ENCODE measurements at regions not wholly inside any gene's neighbourhood (a gene's known extent, or its start where the extent isn't known, plus 50 kb on each side); places are given as distances from the start of the nearest gene placed in this dataset.

DNA sequence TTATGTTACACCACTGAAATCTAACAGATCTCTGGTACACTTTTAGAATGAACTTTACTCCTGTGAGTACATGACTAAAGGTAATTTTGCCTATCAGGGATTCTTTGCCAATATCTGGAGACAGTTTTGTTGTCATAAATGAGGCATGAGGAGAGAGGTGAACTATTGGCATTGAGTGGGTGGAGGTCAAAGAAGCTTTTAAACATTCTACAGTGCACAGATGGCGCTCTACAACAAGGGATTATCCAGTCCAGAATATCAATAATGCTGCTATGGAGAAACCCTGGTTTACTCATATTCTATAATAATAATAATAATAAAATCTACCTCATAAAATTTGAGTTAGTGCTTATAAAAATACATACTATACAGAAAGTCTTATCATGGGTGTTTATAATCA lies 702.3 kb downstream of the SI start:
- TF ChIP-seq GATA3 (IDR thresholded peaks at IDR 0.05; ENCODE audit: low read depth, low read length) (no peak), GATA2 (IDR thresholded peaks at IDR 0.05; ENCODE audit: low read depth, low read length) (no peak)

DNA sequence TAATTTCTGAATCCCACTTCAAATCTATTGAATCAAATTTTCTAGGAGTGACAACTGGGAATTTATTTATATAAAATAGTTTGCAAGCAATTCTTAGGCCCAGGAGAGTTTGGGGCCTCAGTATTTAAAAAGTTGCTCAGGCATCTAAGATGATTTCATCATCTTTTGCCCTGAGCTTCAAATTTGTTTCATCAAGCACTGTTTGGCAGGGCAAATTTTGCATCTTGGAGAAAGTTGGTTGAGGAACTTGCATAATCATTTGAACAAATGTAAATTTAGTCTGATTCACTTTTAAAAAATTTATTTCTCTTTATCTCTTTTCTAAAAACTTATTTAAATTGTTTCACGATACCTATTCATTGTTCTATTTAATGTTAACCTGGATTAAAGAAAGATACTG lies 702.8 kb downstream of the SI start:
- TF ChIP-seq GATA3 (IDR thresholded peaks at IDR 0.05; ENCODE audit: low read depth, low read length) (no peak), GATA2 (IDR thresholded peaks at IDR 0.05; ENCODE audit: low read depth, low read length) (no peak)

DNA sequence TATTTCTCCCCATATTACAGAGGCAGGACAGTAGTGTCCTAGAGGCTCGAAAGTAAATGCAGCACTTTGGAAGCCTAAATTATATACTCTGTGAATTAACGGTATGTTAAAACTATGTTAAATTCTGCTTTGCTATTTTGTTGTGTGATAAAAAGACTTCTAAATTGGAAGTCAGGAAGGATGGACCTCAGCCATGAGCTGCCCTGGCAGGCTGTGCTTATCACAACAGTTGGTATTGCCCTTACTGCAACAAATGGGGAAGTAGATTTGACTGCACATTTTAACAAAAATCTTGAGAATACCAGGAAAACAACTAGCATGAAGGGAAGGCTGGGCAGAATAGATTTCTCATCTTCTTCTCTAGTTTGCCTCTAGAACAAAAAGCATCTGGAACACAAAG lies 706.6 kb downstream of the SI start:
- no peak for TF ChIP-seq GATA3 (IDR thresholded peaks at IDR 0.05; ENCODE audit: low read depth, low read length)
- TF ChIP-seq GATA2 (IDR thresholded peaks at IDR 0.05; ENCODE audit: low read depth, low read length) = no peak

DNA sequence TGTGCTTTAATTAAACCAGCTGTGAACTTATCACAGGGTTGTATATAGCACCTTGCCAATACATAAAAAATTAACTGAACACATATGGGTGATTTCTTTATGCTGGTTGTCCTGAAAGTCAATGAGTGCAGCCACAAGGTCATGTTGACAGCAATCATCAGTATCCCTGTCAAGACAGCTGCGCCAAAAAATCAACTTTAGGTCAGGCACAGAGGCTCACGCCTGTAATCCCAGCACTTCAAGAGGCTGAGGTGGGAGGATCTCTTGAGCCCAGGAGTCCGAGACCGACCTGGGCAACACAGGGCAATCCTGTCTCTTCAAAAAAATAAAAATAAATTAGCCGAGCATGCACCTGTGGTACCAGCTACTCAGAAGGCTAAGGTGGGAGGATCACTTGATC lies 707.3 kb downstream of the SI start:
- TF ChIP-seq GATA3 (IDR thresholded peaks at IDR 0.05; ENCODE audit: low read depth, low read length) (no peak), GATA2 (IDR thresholded peaks at IDR 0.05; ENCODE audit: low read depth, low read length) (no peak)

DNA sequence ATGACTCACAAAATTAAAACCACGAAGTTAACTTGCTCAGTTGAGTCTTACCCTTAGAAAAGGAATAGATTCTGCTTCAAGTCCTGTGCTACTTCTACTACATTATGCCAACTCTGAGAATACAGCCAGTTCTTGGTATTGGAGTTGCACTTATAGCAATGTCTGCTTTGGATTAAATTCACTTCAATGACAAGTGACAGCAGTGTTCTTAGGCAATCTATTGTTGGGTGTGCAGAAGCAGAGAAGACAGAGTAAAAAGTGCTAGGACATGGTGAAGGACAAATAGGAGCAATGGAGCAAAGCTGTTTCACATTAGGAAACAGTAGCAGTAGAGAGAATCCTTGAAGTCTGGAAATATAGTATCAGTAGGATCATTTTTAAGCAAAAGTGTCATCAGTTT lies 713.1 kb downstream of the SI start:
- no peak for TF ChIP-seq GATA2 (IDR thresholded peaks at IDR 0.05; ENCODE audit: low read depth, low read length)

DNA sequence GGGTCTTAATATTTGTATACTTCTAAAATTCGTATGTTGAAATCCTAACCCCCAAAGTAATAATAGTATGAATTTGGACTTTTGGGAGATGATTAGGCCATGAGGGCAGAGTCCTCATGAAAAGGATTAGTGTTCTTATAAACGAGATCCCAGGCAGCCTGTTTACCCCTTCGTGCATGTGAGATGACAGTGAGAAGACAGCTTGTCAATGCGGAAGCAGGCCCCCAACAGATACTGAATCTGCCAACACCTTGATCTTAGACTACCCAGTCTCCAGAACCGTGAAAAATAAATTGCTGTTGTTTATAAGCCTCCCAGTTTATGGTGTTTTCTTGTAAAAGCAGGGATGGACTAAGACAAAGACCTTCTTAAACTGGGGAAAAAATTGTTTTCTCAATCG lies 714.2 kb downstream of the SI start:
- TF ChIP-seq GATA3 (IDR thresholded peaks at IDR 0.05; ENCODE audit: low read depth, low read length) = no peak
- no peak for TF ChIP-seq GATA2 (IDR thresholded peaks at IDR 0.05; ENCODE audit: low read depth, low read length)

DNA sequence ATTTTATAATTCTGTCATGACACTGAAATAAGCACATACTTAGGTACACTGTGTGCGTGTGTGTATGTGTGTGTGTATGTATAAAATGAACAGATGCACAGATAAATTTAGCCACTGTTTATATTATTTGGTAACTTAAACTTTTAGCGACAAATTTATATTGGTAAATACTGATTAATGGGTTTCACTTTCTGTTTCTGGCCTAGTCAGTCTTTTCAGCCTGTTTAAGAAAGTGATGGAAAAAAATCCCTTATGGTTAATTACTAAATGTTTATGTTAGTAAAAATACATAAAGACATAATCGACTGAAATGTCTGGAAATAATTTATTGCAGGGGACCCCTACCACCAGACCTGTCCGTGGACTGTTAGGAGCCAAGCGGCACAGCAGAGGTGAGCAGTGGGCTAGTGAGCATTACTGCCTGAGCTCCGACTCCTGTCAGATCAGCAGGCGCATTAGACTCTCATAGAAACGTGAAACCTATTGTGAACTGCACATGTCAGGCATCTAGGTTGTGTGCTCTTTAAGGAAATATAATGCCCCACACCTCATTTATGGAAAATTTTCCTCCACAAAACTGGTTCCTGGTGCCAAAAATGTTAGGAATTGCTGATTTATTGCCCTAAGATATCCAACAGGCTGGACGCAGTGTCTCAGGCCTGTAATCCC lies 717.4 kb downstream of the SI start:
- no peak for TF ChIP-seq GATA2 (IDR thresholded peaks at IDR 0.05; ENCODE audit: low read depth, low read length)

DNA sequence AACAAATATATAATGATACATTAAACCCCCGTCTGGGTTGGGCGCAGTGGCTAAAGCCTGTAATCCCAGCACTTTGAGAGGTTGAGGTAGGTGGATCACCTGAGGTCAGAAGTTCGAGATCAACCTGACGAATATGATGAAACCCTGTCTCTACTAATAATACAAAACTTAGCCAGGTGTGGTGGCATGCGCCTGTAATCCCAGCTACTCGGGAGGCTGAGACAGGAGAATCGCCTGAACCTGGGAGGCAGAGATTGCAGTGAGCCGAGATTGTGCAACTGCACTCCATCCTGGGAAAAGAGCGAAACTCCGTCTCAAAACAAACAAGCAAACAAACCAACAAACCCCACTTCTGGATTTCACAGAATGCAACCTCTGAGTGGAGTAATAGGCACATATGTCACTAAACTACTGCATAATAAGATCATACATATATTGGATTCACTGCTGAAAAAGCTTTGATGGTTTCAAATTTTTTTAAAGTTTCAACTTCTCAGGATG lies 718.2 kb downstream of the SI start:
- no peak for TF ChIP-seq GATA3 (IDR thresholded peaks at IDR 0.05; ENCODE audit: low read depth, low read length)
- TF ChIP-seq GATA2 (IDR thresholded peaks at IDR 0.05; ENCODE audit: low read depth, low read length) = no peak

DNA sequence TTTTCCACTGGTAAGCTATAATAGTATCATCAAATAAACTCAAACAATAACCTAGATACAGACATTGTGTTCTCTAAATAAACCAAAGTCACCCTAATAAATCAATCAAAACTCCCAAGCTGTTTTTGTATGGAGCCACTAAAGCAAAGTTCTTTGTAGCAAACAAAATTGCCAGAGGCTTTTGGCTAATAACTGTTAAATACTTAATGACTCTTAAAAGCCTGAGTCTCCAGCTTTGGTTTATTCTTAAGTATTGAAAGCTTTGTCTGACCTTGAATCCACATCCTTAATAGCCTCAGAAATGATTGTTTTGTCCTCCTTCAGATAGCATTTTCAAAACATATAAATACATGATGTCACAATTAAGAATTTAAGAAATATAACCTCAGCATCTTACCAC lies 725.3 kb downstream of the SI start:
- TF ChIP-seq GATA2 (IDR thresholded peaks at IDR 0.05; ENCODE audit: low read depth, low read length) (no peak), GATA3 (IDR thresholded peaks at IDR 0.05; ENCODE audit: low read depth, low read length) (no peak)

DNA sequence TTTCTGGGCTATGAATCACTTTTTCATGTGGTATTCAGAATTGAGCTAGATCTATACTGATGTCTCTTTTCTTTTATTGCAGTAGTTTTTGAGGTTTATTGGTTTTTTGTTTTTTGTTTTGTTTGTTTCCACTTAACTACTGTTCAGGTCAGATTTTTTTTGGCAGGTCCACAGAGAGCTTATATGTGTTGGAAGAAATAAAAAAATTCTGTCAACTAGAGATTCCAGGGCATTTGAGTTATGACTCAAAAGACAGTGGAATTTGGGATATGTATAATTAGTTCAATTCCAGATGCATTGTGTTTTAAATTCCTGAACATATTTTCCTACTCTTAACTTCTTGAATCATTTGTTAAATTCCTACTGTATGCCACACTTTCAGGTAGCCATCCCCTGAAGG lies 727.2 kb downstream of the SI start:
- no peak for TF ChIP-seq GATA3 (IDR thresholded peaks at IDR 0.05; ENCODE audit: low read depth, low read length)
- TF ChIP-seq GATA2 (IDR thresholded peaks at IDR 0.05; ENCODE audit: low read depth, low read length) = no peak

DNA sequence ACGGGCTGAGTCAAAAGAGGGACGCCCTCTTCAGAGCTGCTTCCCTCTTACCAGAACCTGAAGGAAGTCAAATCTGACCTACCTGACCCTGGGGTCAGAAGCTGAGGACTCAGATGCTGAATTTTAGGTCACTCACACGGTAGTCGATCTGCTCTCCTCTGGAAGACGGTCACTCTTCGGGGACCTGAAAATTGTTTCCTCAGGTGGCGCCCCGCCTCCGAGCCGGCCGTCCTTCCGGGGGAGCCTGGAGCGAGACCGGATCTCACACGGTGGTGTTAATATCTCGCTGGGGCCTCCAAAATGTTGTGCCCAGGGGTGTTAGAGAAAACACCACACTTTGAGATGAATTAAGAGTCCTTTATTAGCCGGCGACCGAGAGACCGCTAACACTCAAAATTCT lies 737.2 kb downstream of the SI start:
- TF ChIP-seq GATA3 (IDR thresholded peaks at IDR 0.05; ENCODE audit: low read depth, low read length) = no peak
- no peak for TF ChIP-seq GATA2 (IDR thresholded peaks at IDR 0.05; ENCODE audit: low read depth, low read length)

DNA sequence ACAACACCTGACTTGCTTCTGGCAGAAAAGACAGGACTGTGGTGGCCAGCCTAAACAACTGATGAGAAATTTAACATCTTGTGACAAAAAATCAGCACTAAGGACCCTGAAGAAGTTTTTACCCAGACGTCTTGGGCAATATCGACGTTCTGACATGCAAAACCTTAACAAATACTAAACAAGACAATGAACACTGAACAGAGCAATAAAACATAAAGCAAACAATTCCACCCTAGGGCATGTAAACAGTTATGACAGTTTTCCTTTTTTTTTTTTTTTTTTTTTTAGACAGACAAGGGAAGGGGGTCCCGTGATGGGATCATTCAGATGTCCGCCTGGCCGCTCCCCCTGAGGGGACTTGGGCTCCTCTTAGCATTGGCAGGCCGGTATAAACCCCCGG lies 738.0 kb downstream of the SI start:
- no peak for TF ChIP-seq GATA2 (IDR thresholded peaks at IDR 0.05; ENCODE audit: low read depth, low read length)
- TF ChIP-seq GATA3 (IDR thresholded peaks at IDR 0.05; ENCODE audit: low read depth, low read length) = no peak

DNA sequence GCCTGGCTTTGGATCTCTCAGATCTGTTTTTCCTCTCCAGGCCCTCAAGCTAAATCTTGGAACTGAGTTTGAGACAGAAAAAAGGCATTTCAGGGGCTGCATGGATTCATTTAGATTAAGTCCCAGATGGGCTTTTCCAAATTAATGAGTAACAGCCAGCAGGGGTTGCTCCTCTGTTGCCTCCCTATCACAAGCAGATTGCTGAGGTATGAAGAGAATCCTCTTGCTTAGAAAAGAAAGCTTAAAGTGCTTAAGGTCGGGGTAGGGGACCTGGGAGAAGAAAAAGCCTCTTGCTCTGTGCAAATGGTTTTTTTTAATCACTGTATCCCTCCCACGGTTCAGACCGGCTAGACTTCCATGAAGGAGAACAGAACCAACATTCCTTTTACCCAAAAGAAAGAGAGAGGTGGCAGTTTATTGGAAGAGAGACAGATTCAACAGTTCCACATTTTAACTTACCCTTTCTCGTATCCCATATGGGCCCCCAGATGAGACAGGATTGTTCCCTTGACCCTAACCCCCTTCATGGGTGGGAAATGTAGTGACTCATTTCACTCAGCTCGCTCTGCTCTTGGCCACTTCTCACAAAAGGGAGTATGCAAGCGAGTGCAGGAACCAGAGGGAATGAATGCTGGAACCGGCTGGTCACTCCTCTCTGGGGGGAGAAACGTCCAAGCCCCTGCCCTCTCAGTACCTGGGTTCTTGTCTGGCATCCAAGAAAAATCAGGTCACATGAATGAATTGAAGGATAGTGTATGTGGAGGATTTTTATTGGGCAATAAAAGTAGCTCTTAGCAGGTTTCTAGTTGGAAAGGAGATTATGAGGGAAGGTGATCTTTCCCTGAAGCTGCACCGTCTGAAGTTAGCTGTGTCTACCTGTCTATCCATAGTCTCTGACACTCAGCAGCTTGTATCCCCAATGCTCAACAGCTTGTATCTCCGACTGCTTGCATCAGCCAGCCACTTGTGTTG lies 745.2 kb downstream of the SI start:
- TF ChIP-seq GATA2 (IDR thresholded peaks at IDR 0.05; ENCODE audit: low read depth, low read length) (no peak), GATA3 (IDR thresholded peaks at IDR 0.05; ENCODE audit: low read depth, low read length) (no peak)

DNA sequence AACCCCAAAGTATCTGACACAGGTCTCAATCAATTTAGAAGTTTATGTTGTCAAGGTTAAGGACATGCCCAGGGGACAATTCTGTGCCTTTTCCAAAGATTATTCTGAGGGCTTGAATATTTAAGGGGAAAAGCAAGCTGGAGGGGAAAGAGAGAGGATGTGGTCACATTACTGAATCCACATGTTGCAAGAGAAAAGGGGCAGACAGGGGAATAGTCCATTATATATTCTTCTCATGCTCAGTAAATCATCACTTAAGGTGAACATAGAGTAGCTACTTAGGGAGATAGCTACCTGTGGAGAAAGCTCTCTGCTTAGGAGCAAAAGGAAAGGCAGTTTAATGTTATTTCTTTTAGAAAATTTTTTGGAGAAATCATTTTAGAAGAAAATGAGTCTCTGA lies 751.6 kb downstream of the SI start:
- TF ChIP-seq GATA3 (IDR thresholded peaks at IDR 0.05; ENCODE audit: low read depth, low read length) = no peak
- TF ChIP-seq GATA2 (IDR thresholded peaks at IDR 0.05; ENCODE audit: low read depth, low read length) = no peak

DNA sequence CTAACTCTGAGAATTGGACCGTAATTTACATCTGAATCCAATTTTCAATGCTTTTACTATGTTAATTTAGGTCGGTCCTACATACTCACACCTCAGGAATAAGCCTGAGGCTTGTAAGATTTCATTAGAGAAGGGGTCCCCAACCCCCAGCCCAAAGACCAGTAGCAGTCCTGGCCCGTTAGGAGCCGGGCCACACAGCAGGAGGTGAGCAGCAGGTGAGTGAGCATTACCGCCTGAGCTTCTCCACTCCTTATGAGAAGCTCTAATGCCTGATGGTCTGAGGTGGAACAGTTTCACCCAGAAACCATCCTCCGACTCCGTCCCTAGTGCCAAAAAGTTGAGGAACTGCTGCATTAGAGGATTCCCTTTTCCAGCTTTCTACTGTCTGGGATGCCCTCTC lies 757.3 kb downstream of the SI start:
- TF ChIP-seq GATA3 (IDR thresholded peaks at IDR 0.05; ENCODE audit: low read depth, low read length) (no peak), GATA2 (IDR thresholded peaks at IDR 0.05; ENCODE audit: low read depth, low read length) (no peak)

All from SH-SY5Y (cell line).